ENCODE measurements at regions not wholly inside any gene's neighbourhood (a gene's known extent, or its start where the extent isn't known, plus 50 kb on each side); places are given as distances from the start of the nearest gene placed in this dataset.

- H3K4me1 ChIP-seq (ENCODE audit: control insufficient read depth in 1 of 2, insufficient read depth in 2 of 2, low read length in 2 of 2), result no peaks in the 10 kb centered on the region
- H3K27me3 ChIP-seq (ENCODE audit: control insufficient read depth in 2 of 2, insufficient read depth in 2 of 2, low read length in 2 of 2), result no peaks in the 10 kb centered on the region
- no peak overlapping the region for H2AFZ ChIP-seq (ENCODE audit: insufficient read depth, low read depth, low read length, poor library complexity, severe bottlenecking)
- Mint-ChIP-seq H3K27ac (no peak overlapping the region), H3K27me3 (ENCODE audit: low read depth in 3 of 3) (peaks cover 3 to 8% (median 6%) of the 10 kb centered on the region in 3 donors), H3K9me3 (peaks cover 2 to 14% (median 10%) of the 10 kb centered on the region in 7 donors), H3K4me1 (no peaks in the 10 kb centered on the region), H3K36me3 (no peaks in the 10 kb centered on the region), H3K4me3 (no peak overlapping the region)
- H3K4me2 ChIP-seq (replicated peaks; ENCODE audit: extremely low read depth, low read length, poor library complexity, severe bottlenecking), result no peak overlapping the region
- no peaks in the 10 kb centered on the region for H4K20me1 ChIP-seq (ENCODE audit: insufficient read depth, low read length)
- TF ChIP-seq CTCF (IDR thresholded peaks at IDR 0.05), result no peak
- no CpG with 5 or more reads among the region's 3 CpGs for WGBS (ENCODE audit: insufficient coverage)
- DNase-seq, result no peak
- H3K27ac ChIP-seq (ENCODE audit: low read depth in 1 of 2, low read length in 2 of 2), result no peak overlapping the region
- no peaks in the 10 kb centered on the region for H3K79me2 ChIP-seq (ENCODE audit: insufficient read depth, low read length)
- H3K9me3 ChIP-seq (replicated peaks in 1 of 2; ENCODE audit: control insufficient read depth in 1 of 2, insufficient read depth in 1 of 2, low read length in 2 of 2), result peaks cover 0 to 4% of the 10 kb centered on the region in 2 donors
- no peak overlapping the region for H3K4me3 ChIP-seq (replicated peaks in 1 of 3; ENCODE audit: low read depth in 2 of 3, low read length in 3 of 3)
- intact Hi-C loops (cut with micrococcal nuclease), result no loop called here
- no peak overlapping the region for H3K9ac ChIP-seq (ENCODE audit: insufficient read depth, low read length, poor library complexity, severe bottlenecking)
- no peaks in the 10 kb centered on the region for H3K36me3 ChIP-seq (replicated peaks in 1 of 2; ENCODE audit: control insufficient read depth in 1 of 2, insufficient read depth in 2 of 2, low read length in 2 of 2)
Observed at GRCh38 chr9:88691091-88691490, 156.1 kb downstream of the NXNL2 start.

GRCh38 chr9:88691811-88692210 lies 156.8 kb downstream of the NXNL2 start:
- intact Hi-C loops (cut with micrococcal nuclease), result no loop called here
- no peak for DNase-seq
- WGBS (ENCODE audit: insufficient coverage), result 100% methylated on average over 1 of the region's 2 CpGs

More at GRCh38 chr9:88691811-88692210, 156.8 kb downstream of the NXNL2 start:
- Histone ChIP-seq H3K4me1 (ENCODE audit: control insufficient read depth in 1 of 2, insufficient read depth in 2 of 2, low read length in 2 of 2) (no peaks in the 10 kb centered on the region), H3K27me3 (ENCODE audit: control insufficient read depth in 2 of 2, insufficient read depth in 2 of 2, low read length in 2 of 2) (no peaks in the 10 kb centered on the region), H4K20me1 (ENCODE audit: insufficient read depth, low read length) (no peaks in the 10 kb centered on the region), H3K4me2 (replicated peaks; ENCODE audit: extremely low read depth, low read length, poor library complexity, severe bottlenecking) (no peak overlapping the region), H3K9me3 (replicated peaks in 1 of 2; ENCODE audit: control insufficient read depth in 1 of 2, insufficient read depth in 1 of 2, low read length in 2 of 2) (peaks cover 0 to 4% of the 10 kb centered on the region in 2 donors), H3K79me2 (ENCODE audit: insufficient read depth, low read length) (no peaks in the 10 kb centered on the region), H3K9ac (ENCODE audit: insufficient read depth, low read length, poor library complexity, severe bottlenecking) (no peak overlapping the region), H3K4me3 (replicated peaks in 1 of 3; ENCODE audit: low read depth in 2 of 3, low read length in 3 of 3) (no peak overlapping the region), H3K36me3 (replicated peaks in 1 of 2; ENCODE audit: control insufficient read depth in 1 of 2, insufficient read depth in 2 of 2, low read length in 2 of 2) (no peaks in the 10 kb centered on the region), H2AFZ (ENCODE audit: insufficient read depth, low read depth, low read length, poor library complexity, severe bottlenecking) (no peak overlapping the region), H3K27ac (ENCODE audit: low read depth in 1 of 2, low read length in 2 of 2) (no peak overlapping the region)
- Mint-ChIP-seq H3K27ac (no peak overlapping the region), H3K27me3 (ENCODE audit: low read depth in 3 of 3) (peaks cover 3 to 8% (median 7%) of the 10 kb centered on the region in 3 donors), H3K36me3 (no peaks in the 10 kb centered on the region), H3K9me3 (peaks cover 2 to 14% (median 10%) of the 10 kb centered on the region in 7 donors), H3K4me1 (no peaks in the 10 kb centered on the region), H3K4me3 (no peak overlapping the region)
- no peak for TF ChIP-seq CTCF (IDR thresholded peaks at IDR 0.05)

All from CD14-positive monocyte (primary cell).